Middle frontal gyrus (tissue), 1 donor: ENCODE measurements at regions not wholly inside any gene's neighbourhood (a gene's known extent, or its start where the extent isn't known, plus 50 kb on each side); places are given as distances from the start of the nearest gene placed in this dataset.

Experiments used
- DNase-seq: peaks from one replicate; pipeline ENCODE4 v3.0.0-alpha.2; 2015; ENCODE audit warnings: low spot score; ENCODE audit errors: extremely low spot score

DNA sequence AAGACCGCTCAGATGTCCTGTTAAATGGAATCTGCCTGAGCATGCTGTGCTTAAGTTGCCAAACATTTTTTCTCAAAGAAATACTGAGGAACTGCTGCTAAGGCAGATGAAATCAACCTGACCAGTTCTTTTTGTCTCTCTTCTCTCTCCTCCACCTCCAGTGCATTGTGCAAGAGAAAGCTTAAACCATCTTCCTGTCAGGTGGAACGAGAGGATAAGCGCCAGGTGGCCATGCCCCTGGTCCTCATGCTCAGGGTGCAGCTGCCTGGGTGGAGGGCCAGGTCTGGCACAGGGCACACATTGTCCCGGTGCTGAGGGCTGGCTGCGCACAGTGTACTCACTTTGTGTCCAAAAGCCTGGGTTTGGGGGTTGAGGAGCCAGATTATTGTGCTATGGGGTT lies 176.2 kb upstream of the TP63 start:
- DNase-seq: no peak

DNA sequence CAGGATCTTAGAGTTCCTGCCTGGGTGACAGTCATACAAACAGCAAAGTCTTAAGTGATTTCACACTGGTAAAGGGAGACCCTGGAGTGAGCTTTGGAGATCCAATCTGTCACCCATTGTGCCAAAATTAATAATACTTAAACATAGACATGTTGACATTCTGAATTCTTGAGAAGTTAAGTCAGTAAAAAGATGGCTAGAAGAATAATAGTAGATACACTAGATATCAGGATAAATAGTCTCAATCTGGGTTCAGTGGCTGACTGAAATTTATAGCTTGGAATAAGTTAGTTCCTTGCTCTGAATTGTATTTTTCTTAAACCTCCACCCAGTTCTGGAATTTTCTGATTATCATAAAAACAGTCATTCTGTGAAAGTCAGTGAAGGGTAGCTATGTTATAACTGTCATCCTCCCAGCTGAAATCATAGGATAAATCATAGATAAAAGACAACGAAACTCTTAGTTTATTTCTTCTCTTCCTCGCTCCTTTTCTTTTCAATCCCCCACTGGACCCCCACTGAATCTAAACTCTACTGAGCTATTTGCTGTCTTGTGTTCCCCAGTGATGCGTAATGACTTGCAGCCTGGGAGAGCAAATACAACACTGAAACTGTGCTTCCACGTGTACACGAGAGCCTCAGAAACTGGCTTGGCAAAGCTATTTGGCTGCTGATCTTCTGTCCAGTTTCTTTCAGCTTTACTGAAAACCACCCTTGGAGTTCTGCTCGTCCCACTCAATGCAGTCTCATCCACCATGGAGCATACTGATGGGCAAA lies 175.4 kb upstream of the TP63 start:
- no peak for DNase-seq

DNA sequence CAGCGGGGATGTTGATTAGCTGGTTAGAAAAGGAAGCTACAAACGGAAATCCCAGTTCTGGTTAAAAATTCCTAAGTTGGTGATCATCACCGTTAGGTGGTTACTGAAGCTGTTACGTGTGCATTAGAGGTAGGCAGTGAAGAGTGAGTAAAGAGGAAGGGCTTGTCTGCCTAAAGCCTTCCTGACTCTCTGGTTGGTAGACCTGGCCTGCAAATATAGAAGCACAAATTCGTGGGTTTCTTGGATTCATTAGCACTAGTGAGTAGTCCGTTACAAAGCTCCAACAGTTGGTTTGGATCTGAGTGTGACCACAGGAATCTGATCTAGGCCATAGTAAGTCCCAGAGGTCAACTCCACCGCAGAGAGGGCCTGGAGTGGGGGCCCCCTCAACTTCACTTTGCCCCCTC lies 174.0 kb upstream of the TP63 start:
- DNase-seq: no peak

- no peak for DNase-seq
Measured at GRCh38 chr3:189457631-189458412, 173.4 kb upstream of the TP63 start.

GRCh38 chr3:189458528-189458927 lies 172.7 kb upstream of the TP63 start:
- DNase-seq: no peak

DNA sequence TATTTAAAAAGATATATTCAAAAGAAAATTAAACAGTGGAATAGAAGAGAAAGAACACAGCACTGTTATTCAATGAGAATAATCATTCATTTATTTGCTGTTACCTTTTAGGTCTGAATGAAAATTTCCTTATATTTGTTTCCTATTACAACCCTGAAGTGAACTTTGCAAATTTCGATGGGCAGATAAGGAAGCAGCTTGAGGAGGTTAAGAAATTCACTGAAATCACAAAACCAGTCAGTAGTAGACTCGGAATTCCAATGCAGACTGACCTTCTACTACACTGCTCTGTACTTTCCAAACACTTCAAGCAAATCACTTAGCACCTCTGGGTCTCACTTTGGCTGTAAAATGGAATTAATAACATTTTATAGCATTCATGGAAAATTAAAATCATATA lies 172.0 kb upstream of the TP63 start:
- no peak for DNase-seq

- no peak for DNase-seq
Measured at GRCh38 chr3:189460511-189460910, 170.7 kb upstream of the TP63 start.

DNA sequence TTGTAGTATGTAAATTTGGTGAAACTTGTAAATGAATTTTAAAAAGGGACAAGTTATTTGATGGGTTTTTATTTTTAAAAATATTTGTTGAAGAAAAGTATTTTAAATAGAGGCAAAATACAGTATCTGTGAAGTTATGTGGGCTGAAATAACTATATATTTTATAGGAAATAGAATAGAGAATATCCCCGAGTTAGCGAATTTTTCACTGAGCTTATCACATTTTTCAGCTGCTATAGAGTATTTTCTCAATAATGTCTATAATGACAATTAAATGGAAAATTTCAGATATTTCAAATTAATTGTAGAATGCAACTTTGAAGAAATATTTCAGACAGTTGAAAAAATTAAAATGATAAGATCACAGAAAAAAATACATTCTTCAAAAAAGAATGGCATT lies 166.4 kb upstream of the TP63 start:
- DNase-seq: no peak

DNA sequence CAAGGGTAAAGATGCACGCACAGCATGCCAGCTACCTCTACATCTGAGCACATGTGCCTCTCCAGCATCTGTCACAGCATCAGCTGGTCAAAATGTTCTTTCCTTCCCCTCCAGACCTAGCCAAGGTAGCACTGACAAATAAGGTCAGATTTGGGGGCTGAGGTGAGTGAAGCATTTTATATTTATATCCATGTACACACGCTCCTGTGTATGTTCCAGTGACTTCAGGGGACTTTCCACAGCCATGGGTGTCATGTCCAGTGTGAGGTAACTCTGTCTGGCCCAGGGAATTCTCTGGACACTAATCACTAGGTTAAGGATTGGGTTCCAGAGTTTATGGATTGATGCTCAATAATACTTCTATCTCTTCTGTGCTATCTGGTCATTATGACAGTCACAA lies 165.2 kb upstream of the TP63 start:
- DNase-seq: no peak

- DNase-seq: no peak
Measured at GRCh38 chr3:189467451-189467850, 163.7 kb upstream of the TP63 start.

GRCh38 chr3:189474944-189475343 lies 156.2 kb upstream of the TP63 start:
- no peak for DNase-seq

GRCh38 chr3:189477614-189478013 lies 153.6 kb upstream of the TP63 start:
- DNase-seq: no peak

DNA sequence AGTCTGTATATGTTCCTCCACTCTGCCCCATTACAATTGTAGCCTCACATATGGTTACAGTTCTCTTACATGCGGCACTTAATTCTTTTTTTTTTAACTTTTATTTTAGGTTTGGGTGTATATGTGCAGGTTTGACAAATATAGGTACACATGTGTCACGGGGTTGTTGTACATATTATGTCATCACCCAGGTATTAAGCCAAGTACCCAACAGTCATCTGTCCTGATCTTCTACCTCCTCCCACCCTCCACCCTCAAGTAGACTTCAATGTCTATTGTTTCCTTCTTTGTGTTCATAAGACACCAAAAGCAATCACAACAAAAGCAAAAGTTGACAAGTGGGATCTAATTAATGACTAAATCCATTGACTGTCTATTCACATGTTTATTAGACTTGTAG lies 144.6 kb upstream of the TP63 start:
- no peak for DNase-seq

DNA sequence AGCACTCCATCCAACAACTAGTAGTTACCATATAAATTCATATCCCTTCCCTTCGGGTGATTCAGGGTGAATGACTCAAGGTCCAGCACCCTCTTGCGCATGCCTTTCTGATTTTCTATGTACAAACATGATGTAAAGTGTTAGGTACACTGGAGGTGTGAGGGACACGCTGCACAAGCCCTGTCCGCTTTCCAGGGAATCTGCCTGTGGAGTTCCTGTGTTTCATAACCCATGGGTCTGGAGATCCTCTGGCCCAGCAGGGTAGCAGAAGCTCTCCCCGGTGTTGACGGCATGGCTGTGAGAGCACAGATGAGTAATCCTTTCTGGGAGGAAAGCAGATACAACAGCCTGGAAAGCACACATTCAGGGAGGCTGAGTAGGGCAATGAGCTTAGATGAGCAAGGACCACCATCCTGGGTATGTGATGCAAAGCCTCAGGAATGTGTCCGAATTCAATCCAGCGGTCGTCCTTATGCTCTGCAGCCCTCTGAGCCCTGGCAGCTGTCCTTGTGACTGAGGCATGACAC lies 142.9 kb upstream of the TP63 start:
- no peak for DNase-seq

DNA sequence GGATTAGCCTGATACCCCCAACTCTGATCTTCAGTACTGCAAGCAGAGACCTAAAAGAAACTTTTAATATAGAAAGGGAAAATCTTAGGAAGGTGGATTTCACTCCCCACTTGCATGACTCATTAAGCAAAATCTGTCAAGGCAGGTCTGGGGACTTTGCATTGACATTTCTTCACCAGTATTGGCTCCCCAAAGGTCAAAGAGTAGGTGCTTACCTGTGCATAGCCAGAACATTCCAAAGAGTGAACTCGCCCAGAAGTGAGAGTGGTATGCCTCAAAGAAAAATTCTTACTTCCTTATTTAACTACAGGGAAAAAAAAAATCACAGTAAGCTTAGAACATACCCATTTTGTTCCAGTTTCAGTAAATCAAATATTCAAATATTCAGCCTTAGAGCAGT lies 140.9 kb upstream of the TP63 start:
- no peak for DNase-seq

- no peak for DNase-seq
Measured at GRCh38 chr3:189490749-189491148, 140.4 kb upstream of the TP63 start.

- DNase-seq: no peak
Measured at GRCh38 chr3:189491831-189492230, 139.4 kb upstream of the TP63 start.

DNA sequence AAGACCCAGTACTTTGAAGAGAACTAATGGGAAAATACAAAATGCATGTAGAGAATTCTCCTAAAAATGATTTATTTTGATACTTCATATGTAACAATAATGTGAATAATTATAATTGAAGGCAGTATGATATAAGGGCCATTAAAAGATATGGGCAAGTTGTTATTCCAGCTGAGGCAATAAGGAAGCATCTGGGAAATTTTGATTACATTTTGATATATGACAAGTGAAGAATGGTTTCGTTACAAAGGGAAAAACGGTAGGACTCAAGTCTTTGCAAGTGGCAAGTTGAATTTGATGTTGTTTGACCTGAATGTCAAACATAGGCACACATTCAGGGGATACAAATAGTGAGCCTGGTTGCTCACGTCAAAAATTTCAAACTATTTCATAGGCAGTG lies 137.9 kb upstream of the TP63 start:
- DNase-seq: no peak

DNA sequence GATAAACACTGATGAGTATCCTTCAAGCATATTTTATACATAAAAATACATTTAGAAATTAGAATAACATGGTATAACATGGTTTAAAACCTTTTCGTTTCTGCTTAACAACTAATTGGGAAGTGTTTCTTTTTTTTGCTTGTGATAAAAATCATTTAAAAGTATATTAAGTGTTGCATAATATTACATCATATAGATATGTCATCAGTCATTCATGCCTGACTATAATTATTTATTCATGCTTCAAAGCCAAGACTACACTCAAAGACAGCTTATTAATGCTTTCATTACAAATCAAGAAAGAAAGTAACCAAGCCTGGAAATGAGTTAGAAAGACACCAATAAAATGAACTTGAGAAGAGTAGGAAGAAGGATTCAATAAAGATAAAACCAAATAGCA lies 136.6 kb upstream of the TP63 start:
- no peak for DNase-seq

- DNase-seq: no peak
Measured at GRCh38 chr3:189496375-189497138, 134.6 kb upstream of the TP63 start.

- DNase-seq: no peak
Measured at GRCh38 chr3:189498995-189499704, 132.0 kb upstream of the TP63 start.
